AG09319 (cell line): ENCODE measurements at regions not wholly inside any gene's neighbourhood (a gene's known extent, or its start where the extent isn't known, plus 50 kb on each side); places are given as distances from the start of the nearest gene placed in this dataset.

ENCODE experiments used
- DNase-seq: peaks from one replicate; pipeline ENCODE4 v3.0.0-alpha.2; 2010; ENCODE audit warnings: low read depth; ENCODE audit errors: extremely low read depth
- CTCF ChIP-seq: IDR thresholded peaks from 2 replicates; pipeline ENCODE4 v1.5.1; 2011; ENCODE audit warnings: low read depth, mild to moderate bottlenecking, inconsistent platforms, low read length, moderate library complexity

GRCh38 chr5:173514661-173515060 is 101.8 kb downstream of the BOD1 start:
- DNase-seq = no peak
- no peak for TF ChIP-seq CTCF

GRCh38 chr5:173513521-173513991 is 102.9 kb downstream of the BOD1 start:
- TF ChIP-seq CTCF = peak; percentile 37
- peak; percentile 16 for DNase-seq

GRCh38 chr5:173512637-173513435 is 103.6 kb downstream of the BOD1 start:
- TF ChIP-seq CTCF = no peak
- DNase-seq = no peak

GRCh38 chr5:173509060-173509459 is 107.4 kb downstream of the BOD1 start:
- TF ChIP-seq CTCF = no peak
- DNase-seq = no peak

- no peak for DNase-seq
- no peak for TF ChIP-seq CTCF
These were observed 109.3 kb downstream of the BOD1 start for GRCh38 chr5:173507171-173507570.

GRCh38 chr5:173505634-173506033 is 110.8 kb downstream of the BOD1 start:
- no peak for DNase-seq
- no peak for TF ChIP-seq CTCF

- no peak for DNase-seq
- TF ChIP-seq CTCF = no peak
These were observed 114.5 kb downstream of the BOD1 start for GRCh38 chr5:173501922-173502321.
